AG09319 (cell line): ENCODE measurements at regions not wholly inside any gene's neighbourhood (a gene's known extent, or its start where the extent isn't known, plus 50 kb on each side); places are given as distances from the start of the nearest gene placed in this dataset.

ENCODE experiments used
- DNase-seq: peaks from one replicate; pipeline ENCODE4 v3.0.0-alpha.2; 2010; ENCODE audit warnings: low read depth; ENCODE audit errors: extremely low read depth
- CTCF ChIP-seq: IDR thresholded peaks from 2 replicates; pipeline ENCODE4 v1.5.1; 2011; ENCODE audit warnings: low read depth, mild to moderate bottlenecking, inconsistent platforms, low read length, moderate library complexity

GRCh38 chr2:8525582-8526402, 156.1 kb upstream of the ID2 start:
- no peak for TF ChIP-seq CTCF
- DNase-seq: no peak

GRCh38 chr2:8526403-8526696, 155.5 kb upstream of the ID2 start:
- no peak for TF ChIP-seq CTCF
- no peak for DNase-seq

GRCh38 chr2:8527031-8527430, 154.8 kb upstream of the ID2 start:
- no peak for TF ChIP-seq CTCF
- no peak for DNase-seq

GRCh38 chr2:8527676-8528075, 154.2 kb upstream of the ID2 start:
- no peak for TF ChIP-seq CTCF
- DNase-seq: no peak

GRCh38 chr2:8528863-8529262, 153.0 kb upstream of the ID2 start:
- no peak for TF ChIP-seq CTCF
- DNase-seq: no peak

GRCh38 chr2:8529706-8530277, 152.1 kb upstream of the ID2 start:
- no peak for TF ChIP-seq CTCF
- no peak for DNase-seq

- DNase-seq: no peak
- TF ChIP-seq CTCF: no peak
Measured at GRCh38 chr2:8531481-8531880, 150.4 kb upstream of the ID2 start.
